Stimulated activated CD4-positive, alpha-beta T cell treated with anti-CD3 and anti-CD28 coated beads, Interleukin-4, amount 100 ng/mL, for 4 hours (primary cell): ENCODE measurements at regions not wholly inside any gene's neighbourhood (a gene's known extent, or its start where the extent isn't known, plus 50 kb on each side); places are given as distances from the start of the nearest gene placed in this dataset.
"Not testable (repeated sequence)": the region's sequence is repeated elsewhere in the genome, so short reads cannot be mapped to it uniquely, and the experiment has no call there.

Experiments
- DNase-seq, 2 experiments: peaks; one replicate each; pipeline ENCODE4 v3.0.0-alpha.2; 2020

DNA sequence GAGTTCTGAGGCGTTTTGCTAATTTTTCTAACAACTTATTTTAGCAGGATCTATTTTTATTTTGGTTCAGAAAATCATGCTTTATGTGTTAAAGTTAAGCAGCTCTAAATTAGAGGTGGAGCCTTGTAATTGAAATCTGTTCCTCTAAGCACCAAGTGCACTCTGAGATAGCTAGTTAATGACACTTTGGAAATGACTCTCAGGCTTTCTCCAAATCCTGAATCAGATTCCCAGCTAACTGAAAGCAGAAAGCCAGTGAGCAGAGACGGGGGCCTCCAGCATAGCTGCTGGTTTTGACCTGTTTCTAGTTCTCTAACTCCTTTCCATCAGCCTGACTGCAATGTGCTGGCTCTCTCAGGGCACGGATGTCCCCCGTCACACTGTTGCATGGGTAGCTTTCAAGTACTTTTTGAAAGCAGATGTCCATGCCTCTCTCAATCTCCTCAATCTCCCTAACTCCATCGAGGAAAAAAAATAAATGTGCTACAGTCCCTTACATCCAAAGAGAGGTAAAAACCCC lies 326.5 kb downstream of the SATB2 start:
- no peak for DNase-seq

DNA sequence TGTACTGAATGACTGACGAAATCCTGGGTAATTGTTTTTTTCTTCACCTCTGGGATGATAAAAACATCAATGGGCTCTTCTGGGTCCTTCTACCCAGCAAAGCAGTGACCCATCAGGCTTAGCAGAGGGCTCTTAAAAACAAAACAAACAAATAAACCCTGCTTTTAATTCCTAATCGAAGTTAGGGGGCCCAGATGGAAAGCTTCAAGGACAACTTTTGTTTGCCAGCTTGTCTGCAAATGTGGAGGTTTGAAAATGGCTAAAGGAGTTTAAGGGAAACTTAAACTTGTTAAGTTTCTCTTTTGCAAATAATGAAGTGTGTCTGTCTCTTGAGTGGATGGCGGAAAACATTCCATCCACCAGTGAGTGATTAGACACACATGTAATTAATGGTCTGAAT lies 327.2 kb downstream of the SATB2 start:
- no peak for DNase-seq

DNA sequence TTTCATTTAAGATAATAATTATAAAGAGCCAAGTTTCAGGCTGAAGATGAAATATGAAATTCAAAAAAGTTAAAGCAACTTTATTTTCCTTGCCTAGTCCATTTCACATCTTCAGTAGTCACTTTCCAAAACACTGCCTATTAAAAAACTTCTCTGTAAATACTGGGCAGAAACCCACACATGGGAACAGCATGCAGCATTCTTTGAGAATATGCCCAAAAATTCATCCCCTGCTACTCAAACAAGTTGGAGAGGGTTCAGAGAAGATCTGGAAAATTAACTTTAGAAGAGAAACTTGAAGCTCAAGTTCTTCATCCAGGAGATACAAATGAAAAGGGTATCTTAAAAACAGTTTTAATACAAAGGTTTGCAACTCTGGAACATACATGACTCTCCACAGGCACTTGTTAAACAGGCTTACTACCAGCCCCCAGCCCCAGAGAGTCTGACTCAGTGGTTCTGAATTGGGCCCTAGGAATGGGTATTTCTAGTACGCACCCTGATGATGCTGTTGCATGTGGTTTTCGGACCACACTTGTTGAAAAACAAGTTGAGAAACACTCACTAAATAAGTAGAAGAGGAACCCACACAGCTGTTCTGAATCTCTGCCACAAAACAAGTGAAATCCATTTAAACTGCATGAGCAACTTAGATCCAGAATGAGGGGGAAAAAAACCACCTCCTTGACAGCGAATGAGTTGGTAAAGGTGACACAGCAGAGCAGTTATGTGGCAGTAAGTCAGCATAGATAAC lies 329.1 kb downstream of the SATB2 start:
- DNase-seq, result no peak

DNA sequence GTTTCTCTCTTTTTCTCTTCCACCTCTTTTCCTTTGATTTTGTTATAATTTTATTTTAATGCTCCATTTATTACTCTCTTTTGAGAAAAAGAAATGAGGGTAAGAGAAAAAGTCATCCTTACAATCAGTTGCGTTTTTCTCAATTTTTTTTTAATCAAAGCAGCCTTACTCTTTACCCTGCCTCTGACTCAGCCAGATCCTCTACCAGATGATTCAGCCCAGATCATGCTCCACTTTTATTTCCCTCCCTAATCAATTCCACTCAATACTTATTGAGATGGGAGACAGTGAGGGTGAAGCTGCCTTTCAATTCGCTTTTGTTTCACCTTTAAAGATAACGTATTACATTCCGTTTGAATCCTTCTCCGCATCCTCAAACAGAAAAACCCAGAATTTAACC lies 337.9 kb downstream of the SATB2 start:
- DNase-seq, result no peak

DNA sequence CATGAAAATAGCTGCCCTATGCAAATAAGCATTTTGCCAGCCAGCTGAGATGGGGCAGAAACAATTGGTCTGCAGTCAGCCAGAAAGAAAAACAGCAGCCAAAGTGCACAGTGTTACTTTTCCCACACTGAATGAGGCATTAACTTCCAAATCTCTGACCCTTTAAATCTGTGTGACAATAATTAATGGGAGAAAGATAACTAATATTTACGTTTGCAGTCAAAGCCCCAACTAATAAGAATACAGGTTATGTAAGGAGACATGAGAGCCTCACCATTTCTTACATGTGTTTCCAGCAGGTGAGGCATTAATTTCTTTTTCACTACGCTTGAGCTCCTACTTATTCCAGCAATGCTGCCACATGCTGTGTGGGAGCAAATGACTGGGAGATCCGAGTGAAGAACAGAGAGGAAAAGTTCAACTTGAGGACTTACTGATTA lies 339.0 kb downstream of the SATB2 start:
- no peak for DNase-seq

DNA sequence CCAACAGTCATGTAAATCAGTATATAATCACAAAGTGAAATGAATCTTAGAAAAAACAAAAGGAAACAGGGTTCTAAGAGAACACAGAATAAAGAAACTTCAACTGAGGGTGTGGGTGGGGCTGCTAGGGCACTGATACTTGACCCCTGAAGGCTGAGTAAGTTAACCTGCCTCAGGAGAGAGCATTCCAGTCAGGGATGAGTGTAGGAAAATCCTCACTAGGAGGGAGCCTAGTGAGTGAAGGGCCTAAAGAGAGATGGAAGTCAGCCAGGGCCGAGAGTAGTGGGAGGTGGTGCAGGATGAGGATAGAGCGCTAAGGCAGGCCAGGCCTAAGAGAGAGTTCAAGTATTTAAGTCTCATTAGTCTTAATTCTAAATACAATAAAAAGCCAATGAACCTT lies 342.6 kb downstream of the SATB2 start:
- DNase-seq, result no peak

DNA sequence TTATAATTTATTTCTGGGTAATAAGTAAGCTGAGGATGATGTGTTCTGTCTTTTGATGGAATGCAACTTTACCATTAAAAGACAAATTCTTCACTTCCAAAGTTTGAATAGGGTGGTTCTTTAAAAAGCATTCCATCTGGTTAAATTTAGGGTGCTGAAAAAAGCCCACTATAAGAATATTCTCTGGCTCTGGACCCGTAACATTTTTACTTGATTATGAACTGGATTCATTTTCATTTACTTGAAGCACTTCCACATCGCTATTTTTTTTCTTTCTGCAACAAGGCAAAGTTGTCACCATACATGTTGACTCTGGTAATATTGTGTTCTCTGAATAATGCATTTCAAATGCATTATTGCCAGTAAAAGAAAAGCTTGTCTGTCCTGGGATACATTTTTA lies 344.6 kb downstream of the SATB2 start:
- no peak for DNase-seq

DNA sequence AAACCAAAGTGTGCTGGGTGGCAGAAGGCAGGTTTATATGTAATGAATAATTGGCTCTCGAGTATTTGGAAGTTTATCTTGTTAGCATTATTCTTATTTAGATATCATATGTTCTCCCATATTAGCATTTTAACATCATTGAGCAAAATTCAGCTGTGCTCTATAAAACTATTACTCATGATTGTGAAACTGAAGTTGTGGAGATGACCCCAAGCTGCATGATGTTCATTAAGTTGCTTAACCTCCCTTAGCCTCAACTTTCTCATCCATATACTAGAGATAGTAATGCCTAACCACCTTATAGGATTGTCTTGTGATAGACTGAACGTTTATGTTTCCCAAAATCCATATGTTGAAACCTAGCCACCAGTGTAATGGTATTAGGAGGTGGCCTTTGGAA lies 346.3 kb downstream of the SATB2 start:
- DNase-seq, result no peak

DNA sequence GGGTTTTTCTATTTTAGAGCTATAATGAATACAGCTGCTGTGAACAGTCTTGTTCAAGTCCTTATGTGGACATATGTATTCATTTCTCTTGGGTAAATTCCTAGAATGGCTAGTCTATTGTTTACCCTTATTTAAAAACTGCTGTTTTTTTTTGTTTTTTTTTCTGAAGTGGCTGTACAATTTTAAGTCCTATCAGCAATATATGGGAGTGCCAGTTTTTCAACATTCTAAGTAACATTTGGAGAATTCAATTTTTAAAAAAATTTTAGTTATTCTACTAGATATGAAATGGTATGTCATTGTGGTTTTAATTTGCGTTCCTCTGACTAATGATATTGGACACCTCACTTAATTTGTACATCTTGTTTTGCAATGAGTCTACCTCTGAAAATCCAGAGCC lies 349.7 kb downstream of the SATB2 start:
- DNase-seq, result no peak

DNA sequence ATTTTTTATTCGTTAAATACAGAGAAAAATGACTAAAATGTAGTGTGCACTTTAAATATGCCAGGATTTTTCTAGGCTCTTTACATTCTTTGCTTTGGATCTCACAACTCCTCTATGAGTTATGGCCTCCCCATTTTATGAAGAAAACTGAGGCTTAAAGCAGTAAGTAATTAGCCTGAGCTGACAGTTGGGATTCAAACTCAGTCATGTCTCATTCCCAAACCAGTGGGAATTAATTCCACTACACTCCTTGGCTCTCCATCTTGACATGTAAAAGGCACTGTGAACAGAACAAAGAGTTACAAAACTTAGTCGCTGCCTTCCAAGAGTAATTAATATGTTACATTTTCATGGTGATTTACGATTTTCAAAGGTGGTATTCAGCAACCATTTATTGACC lies 351.9 kb downstream of the SATB2 start:
- DNase-seq, result no peak

DNA sequence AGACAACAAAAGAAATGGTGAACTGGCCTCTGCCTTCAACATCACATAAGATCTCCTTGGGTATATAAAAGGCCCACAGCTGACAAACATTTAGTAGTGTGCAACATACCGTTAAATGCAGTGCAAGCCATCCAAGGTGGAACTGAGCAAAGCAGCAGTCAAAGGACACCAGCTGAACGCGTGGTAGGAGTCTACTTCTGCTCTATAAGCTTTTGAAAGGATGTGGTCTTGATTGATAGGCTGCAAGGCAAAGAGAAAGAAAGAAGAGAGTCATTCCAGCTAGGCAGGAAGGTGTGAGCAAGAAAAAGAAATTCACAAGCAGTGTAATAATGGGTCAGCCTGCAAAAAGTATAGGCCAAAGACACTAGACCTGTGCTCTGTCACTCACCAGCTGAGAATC lies 356.3 kb downstream of the SATB2 start:
- DNase-seq, result no peak

DNA sequence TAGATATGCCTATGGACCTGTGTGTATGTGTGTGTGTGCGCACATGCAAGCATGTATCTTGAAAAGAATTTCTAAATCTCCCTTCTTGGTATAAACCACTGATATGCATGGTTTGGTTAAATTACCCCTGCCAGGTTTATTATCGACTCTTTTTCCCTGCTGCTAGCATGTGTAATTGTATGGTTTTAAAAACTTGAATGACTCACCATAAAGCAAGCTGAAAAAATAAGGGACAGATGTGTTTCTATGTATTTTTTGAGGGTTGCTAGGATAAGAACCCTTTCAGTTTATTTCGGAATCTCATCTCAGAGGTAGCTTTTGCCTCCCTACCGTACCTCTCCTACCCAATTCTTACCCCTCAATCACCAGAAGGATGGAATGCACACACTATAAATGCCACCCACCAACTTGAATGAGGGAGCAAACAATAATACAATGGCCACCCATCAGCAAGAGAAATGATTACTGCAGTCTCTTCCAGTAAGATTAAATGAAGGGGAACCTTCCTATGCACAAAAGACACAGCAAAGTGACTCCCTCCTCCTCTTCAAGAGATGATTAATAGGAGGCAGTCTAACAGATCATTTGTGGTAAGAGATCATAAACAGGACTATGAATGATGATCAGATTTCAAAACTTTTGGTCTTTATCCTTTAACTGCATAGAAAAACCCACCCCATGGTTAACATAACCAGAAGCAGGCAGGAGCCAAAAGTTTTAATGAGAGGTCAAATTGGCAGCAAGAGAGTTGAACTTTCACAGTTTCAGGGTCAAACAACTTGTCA lies 357.2 kb downstream of the SATB2 start:
- DNase-seq, result no peak

DNA sequence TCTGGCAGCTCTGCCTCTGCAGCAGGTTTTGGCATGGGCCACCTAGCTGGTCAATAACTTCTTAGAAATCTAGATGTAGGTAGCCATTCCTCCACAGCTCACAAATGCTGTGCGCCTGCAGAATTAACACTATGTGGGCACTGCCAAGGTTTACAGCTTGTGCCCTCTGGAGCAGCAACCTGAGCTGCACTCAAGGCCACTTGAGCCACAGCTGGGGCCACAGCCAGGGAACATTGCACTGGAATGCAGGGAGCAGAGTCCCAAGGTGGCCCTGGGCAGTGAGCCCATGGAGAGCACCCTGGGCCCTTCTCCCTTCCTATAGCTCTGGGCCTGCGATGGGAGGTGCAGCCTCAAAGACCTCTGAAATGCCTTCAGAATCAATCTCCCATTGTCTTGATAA lies 365.3 kb downstream of the SATB2 start:
- no peak for DNase-seq

DNA sequence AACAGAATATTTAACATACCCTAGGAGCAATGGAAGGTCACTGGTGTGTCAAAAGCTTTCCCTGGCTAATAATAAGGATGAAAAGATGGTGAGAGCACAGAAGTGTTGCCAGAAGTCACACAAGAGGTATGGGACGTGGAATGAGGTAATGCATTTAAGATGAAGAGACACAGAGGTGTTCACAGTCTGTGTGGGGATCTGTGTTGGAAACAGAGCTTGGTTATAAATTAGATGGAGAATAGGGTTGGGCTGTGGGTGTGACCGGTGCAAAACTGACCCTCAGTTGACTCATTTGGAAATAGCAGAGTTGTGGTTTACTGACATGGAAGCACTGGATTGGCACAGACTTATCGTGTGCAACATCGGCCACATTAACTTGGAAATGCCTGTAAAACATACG lies 372.5 kb downstream of the SATB2 start:
- DNase-seq, result no peak

DNA sequence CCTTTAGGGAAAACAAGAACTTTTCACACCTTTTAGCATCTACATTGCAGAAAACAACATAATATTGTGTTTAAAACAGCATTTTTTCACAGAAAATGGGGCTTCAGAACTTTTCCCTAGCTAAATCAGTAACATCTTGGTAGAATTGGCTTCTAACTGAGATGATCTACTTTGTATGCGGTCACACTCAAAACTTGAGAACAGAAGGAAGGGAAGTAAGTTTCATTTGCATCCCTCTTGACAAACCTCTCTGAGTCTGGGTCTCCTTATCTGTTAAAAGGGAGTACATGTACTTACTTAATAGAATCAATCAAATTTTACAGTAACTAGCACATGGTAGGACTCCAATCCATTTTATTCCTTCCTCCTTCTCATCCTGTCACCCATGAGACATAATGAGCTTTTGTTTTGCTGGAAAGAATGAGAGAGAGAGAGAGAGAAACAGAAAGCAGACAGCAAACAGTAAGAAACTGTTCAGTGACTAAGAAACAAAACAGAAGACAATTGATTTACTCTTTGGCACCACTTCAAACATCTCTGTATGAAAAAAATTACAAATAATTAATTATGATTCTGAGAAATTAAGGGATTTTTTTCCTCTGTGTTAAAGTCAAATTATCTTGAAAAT lies 387.3 kb downstream of the SATB2 start:
- no peak for DNase-seq

DNA sequence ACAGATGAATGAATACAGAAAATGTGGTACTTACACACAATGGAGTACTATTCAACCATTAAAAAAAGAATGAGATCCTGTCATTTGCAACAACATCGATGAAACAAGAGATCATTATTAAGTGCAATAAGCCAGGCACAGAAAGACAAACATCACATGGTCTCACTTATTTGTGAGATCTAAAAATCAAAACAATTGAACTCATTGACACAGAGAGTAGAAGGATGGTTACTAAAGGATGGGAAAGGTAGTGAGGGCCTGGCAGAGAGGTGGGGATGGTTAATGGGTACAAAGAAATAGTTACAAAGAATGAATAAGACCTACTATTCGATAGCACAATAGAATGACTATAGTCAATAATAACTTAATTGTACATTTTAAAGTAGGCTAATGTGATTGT lies 393.5 kb downstream of the SATB2 start:
- DNase-seq, result no peak

DNA sequence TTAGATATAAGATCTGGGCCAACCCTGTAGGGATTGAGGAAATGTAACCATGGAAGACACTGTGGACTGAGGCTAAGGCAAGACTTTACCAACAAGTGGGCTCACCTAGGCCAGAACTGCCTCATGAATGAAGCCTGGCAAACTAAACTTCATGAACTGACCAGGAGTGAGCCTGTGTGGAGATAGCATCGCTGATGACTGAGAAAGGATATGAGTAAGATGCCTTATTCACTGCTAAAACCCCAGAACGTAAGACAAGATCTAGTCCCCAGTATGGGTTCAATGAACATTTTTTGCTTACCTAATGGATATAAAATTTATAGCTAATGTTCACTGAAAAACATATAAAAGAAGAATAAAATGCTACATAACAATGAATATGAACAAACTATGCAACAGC lies 399.8 kb downstream of the SATB2 start:
- DNase-seq, result no peak

DNA sequence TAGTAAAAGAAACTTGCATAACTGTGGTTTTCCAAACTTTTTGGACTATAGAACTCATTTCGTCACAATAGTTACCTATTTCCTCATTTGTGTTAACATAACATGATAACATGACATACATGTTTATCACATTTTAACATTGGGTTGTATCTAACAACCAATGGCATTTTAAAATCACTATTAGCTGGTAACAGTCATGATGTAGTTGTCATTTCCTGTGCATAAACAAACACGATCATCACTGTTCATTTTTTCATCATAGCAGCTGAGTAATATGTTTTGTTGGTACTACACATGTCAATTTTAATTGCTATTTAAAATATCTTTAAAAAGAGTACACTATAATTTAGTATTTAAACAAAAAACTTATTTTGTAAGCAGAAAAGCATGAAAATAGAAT lies 402.4 kb downstream of the SATB2 start:
- no peak for DNase-seq

DNA sequence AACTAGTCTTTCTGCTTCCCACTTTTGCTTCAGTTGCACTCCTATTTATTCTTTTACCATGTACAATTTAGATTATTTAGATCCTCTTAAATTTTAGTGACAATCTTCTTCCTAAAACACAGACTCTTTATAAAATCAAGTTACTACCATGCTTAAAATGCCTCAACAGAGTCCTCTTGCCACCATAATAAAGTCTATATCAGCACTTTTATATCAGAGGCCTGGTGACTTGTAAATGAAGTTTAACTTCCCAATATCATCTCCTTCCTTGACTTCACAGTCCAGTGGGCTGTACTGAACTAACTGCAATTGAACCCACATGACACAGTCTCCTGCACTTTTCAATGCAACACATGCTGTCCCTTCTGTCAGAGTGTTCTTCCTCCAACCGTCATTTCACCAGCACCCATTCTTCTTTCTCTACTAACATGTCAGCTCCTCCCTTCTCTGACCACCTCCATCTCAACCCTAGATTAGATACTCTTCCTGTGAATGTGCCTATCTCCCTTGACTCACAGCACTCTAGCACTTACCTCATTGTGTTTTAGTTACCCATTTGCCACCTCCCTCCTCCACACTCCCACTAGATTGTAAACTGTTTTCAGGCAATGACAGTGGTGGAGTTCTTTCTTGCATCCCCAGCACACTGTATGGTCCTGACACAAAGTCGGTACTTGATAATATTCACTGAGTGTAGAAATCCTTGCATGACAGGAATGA lies 414.9 kb downstream of the SATB2 start:
- no peak for DNase-seq

DNA sequence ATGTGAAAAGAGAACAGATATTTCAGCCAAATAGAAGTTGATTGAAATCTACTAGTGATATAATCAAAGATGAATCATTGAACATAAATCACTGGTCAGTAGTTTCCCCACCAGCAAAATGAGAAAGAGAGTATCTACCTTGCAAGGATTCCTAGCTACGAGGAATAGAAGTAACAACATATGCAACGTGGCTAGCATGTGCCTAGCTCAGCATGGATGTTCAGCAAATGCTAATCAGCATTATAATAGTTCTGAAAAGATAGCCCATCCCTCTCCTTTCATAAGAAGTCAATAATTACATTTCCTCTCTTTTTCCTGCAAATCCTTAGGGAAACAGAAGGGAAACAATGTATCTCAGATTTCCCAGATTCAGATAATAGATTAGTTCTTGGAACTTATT lies 417.2 kb downstream of the SATB2 start:
- no peak for DNase-seq

DNA sequence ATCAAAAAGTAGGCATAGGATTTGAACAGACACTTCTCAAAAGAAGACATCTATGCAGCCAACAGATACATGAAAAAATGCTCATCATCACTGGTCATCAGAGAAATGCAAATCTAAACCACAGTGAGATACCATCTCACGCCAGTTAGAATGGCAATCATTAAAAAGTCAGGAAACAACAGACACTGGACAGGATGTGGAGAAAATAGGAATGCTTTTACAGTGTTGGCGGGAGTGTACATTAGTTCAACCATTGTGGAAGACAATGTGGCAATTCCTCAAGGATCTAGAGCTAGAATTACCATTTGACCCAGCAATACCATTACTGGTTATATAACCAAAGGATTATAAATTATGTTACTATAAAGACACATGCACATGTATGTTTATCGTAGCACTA lies 424.0 kb downstream of the SATB2 start:
- not testable (repeated sequence) for DNase-seq

DNA sequence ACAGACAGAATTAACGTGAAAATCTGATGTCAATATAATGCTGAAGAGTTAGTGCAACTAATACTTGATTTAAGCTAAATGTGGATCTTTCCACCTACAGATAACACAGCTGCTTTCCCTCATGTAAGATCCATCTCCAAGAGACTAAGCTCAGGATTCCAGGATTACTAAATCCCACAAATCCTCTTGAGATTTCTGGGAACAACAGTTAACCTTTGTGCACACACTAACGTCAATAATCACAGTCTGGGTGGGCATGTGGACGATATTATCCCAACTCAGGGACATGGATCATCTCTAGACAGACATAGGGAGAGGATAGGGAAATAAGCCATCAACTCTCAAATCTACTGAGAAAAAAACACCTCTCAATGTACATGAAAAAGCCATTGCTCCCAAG lies 432.6 kb downstream of the SATB2 start:
- DNase-seq, result no peak

DNA sequence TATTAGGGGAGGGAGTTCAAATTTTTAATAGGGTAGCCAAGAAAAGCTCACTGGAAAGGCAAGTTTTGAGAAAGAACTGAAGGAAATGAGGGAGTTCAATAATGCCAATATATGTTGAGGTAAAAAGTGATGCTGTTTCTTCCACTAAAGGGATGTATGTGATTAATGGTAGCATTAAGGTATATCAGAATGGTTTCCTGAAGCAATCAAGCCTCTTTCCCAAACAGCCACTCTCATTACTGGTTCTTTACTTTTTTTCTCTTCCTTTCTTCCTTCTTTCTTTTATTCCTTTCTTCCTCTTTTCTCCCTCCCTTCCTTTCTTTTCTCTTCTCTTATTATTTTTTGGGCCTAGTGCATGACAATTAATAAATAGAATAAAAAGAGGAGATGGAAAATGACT lies 433.5 kb downstream of the SATB2 start:
- DNase-seq, result no peak
